ENCODE measurements at regions not wholly inside any gene's neighbourhood (a gene's known extent, or its start where the extent isn't known, plus 50 kb on each side); places are given as distances from the start of the nearest gene placed in this dataset.

GRCh38 chr1:87437663-87438295 lies 109.1 kb downstream of the LMO4 start:
- no peak for DNase-seq (ENCODE audit: low read depth in 2 of 2)

- DNase-seq (ENCODE audit: low read depth in 2 of 2): no peak
Observed at GRCh38 chr1:87439821-87440220, 111.1 kb downstream of the LMO4 start.

GRCh38 chr1:87449348-87449963 lies 120.8 kb downstream of the LMO4 start:
- DNase-seq (ENCODE audit: low read depth in 2 of 2): peak in 1 of 2 donors; percentile 7

GRCh38 chr1:87450136-87450535 lies 121.5 kb downstream of the LMO4 start:
- DNase-seq (ENCODE audit: low read depth in 2 of 2): no peak

- DNase-seq (ENCODE audit: low read depth in 2 of 2): no peak
Observed at GRCh38 chr1:87450615-87451209, 122.0 kb downstream of the LMO4 start.

- DNase-seq (ENCODE audit: low read depth in 2 of 2): no peak
Observed at GRCh38 chr1:87451229-87451920, 122.7 kb downstream of the LMO4 start.

GRCh38 chr1:87452648-87453047 lies 124.0 kb downstream of the LMO4 start:
- DNase-seq (ENCODE audit: low read depth in 2 of 2): no peak

- DNase-seq (ENCODE audit: low read depth in 2 of 2): no peak
Observed at GRCh38 chr1:87457408-87457807, 128.7 kb downstream of the LMO4 start.

GRCh38 chr1:87462894-87463293 lies 134.2 kb downstream of the LMO4 start:
- DNase-seq (ENCODE audit: low read depth in 2 of 2): no peak

GRCh38 chr1:87464022-87464490 lies 135.4 kb downstream of the LMO4 start:
- no peak for DNase-seq (ENCODE audit: low read depth in 2 of 2)

GRCh38 chr1:87466621-87467020 lies 137.9 kb downstream of the LMO4 start:
- no peak for DNase-seq (ENCODE audit: low read depth in 2 of 2)

GRCh38 chr1:87472716-87473115 lies 144.0 kb downstream of the LMO4 start:
- DNase-seq (ENCODE audit: low read depth in 2 of 2): no peak

GRCh38 chr1:87473203-87473661 lies 144.6 kb downstream of the LMO4 start:
- DNase-seq (ENCODE audit: low read depth in 2 of 2): no peak

GRCh38 chr1:87474098-87474497 lies 145.4 kb downstream of the LMO4 start:
- DNase-seq (ENCODE audit: low read depth in 2 of 2): no peak

GRCh38 chr1:87478231-87478630 lies 149.6 kb downstream of the LMO4 start:
- no peak for DNase-seq (ENCODE audit: low read depth in 2 of 2)

GRCh38 chr1:87495147-87495546 lies 166.5 kb downstream of the LMO4 start:
- DNase-seq (ENCODE audit: low read depth in 2 of 2): no peak

GRCh38 chr1:87495870-87496269 lies 167.2 kb downstream of the LMO4 start:
- DNase-seq (ENCODE audit: low read depth in 2 of 2): no peak

GRCh38 chr1:87497380-87498203 lies 168.9 kb downstream of the LMO4 start:
- DNase-seq (ENCODE audit: low read depth in 2 of 2): no peak

- DNase-seq (ENCODE audit: low read depth in 2 of 2): no peak
Observed at GRCh38 chr1:87501738-87502137, 173.1 kb downstream of the LMO4 start.

- no peak for DNase-seq (ENCODE audit: low read depth in 2 of 2)
Observed at GRCh38 chr1:87505391-87505983, 176.8 kb downstream of the LMO4 start.

- no peak for DNase-seq (ENCODE audit: low read depth in 2 of 2)
Observed at GRCh38 chr1:87506147-87506546, 177.5 kb downstream of the LMO4 start.
